K562 (cell line): ENCODE measurements at regions not wholly inside any gene's neighbourhood (a gene's known extent, or its start where the extent isn't known, plus 50 kb on each side); places are given as distances from the start of the nearest gene placed in this dataset.

Experiments used
- TF ChIP-seq, protein P1 (sequence below): fragments of 250-450 bp; sonication (Bioruptor Pico); IDR thresholded peaks from 2 replicates; pipeline ENCODE4 v1.5.0; 2021; ENCODE audit warnings: mild to moderate bottlenecking, moderate library complexity
- TF ChIP-seq, protein P2 (sequence below), 2 experiments: fragments of 450-650 bp; formaldehyde crosslinking in 1 of 2; IDR thresholded peaks; 2 replicates each; pipeline versions ENCODE4 v1.4.0 to v1.6.1; 2014 to 2020; ENCODE audit warnings: mild to moderate bottlenecking in 2 of 2, borderline replicate concordance in 1 of 2, low read depth in 1 of 2

DNA sequence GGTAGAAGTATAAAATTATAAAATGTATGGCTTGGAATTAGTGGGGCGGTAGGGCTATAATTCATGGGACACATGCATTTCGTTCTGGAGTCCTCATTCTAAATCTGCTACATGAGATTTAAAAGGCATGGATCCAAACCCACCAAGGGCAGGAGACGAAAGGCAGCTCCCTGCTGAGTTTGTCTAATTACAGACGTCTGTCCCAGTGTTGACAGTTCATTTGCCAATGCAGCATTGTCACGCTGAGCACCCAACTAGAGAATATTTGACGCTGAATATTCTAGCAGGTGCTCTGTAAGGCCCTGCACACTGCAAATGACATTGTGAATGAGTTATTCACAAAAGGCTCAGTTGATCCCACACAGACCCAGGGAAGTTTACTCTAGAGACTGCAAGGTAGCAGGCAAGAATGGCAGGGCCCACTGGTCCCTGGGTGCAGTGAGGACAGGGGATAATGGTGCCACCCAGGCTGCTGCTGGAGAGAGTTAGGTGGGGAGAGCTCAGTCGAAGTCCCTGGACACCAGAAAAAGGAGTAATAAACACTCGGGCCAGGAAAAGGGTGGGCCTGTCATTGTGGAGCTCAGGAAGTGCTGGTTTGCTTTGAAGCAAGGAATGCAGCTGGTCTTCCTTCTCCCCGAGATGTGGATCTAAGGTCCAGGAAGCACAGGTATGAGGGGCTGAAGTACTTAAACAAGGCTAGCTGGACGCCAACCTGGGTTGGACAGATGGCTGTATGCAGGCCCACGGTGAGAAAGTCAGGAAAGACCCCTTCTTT is 75.0 kb upstream of the JCAD start (continued):
- TF ChIP-seq, protein P1, sequence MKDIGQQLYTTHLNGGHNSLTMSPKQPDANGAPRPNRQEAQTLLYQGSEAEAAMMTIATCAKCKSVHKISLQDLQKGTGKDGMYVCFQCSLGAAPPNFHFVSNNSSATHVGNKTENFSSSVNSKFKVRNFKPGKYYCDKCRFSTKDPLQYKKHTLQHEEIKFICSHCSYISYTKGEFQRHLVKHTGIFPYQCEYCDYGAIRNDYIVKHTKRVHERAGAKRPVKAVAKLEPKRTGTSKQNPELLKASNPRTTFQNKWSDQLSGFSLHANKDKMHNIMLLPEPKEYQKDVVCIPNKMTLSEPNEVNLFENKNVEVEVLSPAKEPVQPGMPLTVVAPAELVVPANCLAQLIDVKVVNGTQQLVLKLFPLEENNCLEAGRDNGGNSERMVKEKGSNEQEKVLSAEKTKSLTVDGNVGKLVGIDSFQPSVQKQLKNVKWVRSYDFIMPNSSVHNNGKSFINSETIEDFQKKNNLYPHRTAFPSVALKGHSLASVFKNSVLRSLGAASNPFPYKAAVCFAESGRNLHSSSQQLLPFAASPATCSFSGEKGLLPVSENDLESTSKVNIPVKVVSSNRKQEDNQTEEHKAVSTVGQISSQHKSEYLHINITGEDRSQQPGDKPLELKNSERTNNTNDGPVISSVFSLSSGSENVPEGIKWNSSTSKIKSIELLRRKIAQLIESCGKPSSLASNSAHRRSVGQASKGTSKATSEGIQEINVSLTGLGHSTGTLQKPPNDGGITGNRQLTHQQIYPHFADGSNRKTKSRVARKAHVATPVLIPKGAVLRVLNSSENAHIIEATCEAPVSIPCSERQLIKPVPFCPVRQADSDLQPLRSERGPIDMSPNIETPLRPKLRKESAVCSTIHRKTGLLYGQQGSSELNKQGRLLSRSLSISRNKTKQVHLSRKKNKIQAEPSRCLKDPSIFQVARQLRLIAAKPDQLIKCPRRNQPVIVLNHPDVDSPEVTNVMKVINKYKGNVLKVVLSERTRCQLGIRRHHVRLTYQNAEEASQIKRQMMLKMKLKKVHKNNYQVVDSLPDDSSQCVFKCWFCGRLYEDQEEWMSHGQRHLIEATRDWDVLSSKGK (CRISPR knock-in tag) = no peak
- TF ChIP-seq, protein P2, sequence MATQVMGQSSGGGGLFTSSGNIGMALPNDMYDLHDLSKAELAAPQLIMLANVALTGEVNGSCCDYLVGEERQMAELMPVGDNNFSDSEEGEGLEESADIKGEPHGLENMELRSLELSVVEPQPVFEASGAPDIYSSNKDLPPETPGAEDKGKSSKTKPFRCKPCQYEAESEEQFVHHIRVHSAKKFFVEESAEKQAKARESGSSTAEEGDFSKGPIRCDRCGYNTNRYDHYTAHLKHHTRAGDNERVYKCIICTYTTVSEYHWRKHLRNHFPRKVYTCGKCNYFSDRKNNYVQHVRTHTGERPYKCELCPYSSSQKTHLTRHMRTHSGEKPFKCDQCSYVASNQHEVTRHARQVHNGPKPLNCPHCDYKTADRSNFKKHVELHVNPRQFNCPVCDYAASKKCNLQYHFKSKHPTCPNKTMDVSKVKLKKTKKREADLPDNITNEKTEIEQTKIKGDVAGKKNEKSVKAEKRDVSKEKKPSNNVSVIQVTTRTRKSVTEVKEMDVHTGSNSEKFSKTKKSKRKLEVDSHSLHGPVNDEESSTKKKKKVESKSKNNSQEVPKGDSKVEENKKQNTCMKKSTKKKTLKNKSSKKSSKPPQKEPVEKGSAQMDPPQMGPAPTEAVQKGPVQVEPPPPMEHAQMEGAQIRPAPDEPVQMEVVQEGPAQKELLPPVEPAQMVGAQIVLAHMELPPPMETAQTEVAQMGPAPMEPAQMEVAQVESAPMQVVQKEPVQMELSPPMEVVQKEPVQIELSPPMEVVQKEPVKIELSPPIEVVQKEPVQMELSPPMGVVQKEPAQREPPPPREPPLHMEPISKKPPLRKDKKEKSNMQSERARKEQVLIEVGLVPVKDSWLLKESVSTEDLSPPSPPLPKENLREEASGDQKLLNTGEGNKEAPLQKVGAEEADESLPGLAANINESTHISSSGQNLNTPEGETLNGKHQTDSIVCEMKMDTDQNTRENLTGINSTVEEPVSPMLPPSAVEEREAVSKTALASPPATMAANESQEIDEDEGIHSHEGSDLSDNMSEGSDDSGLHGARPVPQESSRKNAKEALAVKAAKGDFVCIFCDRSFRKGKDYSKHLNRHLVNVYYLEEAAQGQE (IDR thresholded peaks at IDR 0.05; ENCODE audit: borderline replicate concordance) = no peak
- TF ChIP-seq, protein P2 (CRISPR knock-in tag; IDR thresholded peaks at IDR 0.05; ENCODE audit: low read depth) = no peak
